Breast epithelium (tissue), 4 donors: ENCODE measurements at regions not wholly inside any gene's neighbourhood (a gene's known extent, or its start where the extent isn't known, plus 50 kb on each side); places are given as distances from the start of the nearest gene placed in this dataset.
"Not testable (repeated sequence)": the region's sequence is repeated elsewhere in the genome, so short reads cannot be mapped to it uniquely, and the experiment has no call there.

Experiments
- DNase-seq, 2 donors: peaks; one replicate each; pipeline ENCODE4 v3.0.0-alpha.2; 2019; ENCODE audit warnings: low spot score in 2 of 2
- H3K27ac ChIP-seq, 2 donors: fragments of 200-600 bp; sonication (generic) in 1 of 2; one replicate each; pipeline ENCODE4 v1.5.1; 2016 to 2019; ENCODE audit warnings: mild to moderate bottlenecking in 1 of 2
- H3K27me3 ChIP-seq, 2 donors: fragments of 200-600 bp; sonication (generic) in 1 of 2; one replicate each; pipeline versions ENCODE4 v1.5.1 to v1.6.0; 2017 to 2019; ENCODE audit warnings: control low read depth in 1 of 2, mild to moderate bottlenecking in 1 of 2
- H3K36me3 ChIP-seq: fragments of 200-600 bp; one replicate; pipeline ENCODE4 v1.5.1; 2019
- H3K4me1 ChIP-seq, 2 donors: fragments of 200-600 bp; sonication (generic); one replicate each; pipeline ENCODE4 v1.5.1; 2016 to 2019; ENCODE audit warnings: control low read depth in 1 of 2
- H3K4me3 ChIP-seq, 3 donors: fragments of 200-600 bp; sonication (generic); 1 replicate in 2 of 3; 2 replicates in 1 of 3; pipeline ENCODE4 v1.5.1; 2016 to 2019; ENCODE audit warnings: mild to moderate bottlenecking in 3 of 3, moderate library complexity in 2 of 3
- H3K9me3 ChIP-seq, 2 donors: fragments of 200-600 bp; sonication (generic) in 1 of 2; one replicate each; pipeline ENCODE4 v1.5.1; 2016 to 2019; ENCODE audit warnings: control low read depth in 1 of 2
- CTCF ChIP-seq, 3 donors: fragments of 450-650 bp; IDR thresholded peaks; one replicate each; pipeline ENCODE4 v1.5.1; 2016 to 2017; ENCODE audit warnings: antibody characterized with exemption in 3 of 3, mild to moderate bottlenecking in 3 of 3, moderate library complexity in 3 of 3
- POLR2A ChIP-seq: fragments of 450-650 bp; IDR thresholded peaks from one replicate; pipeline ENCODE4 v1.6.1; 2016; ENCODE audit warnings: antibody characterized with exemption, mild to moderate bottlenecking, moderate library complexity
- POLR2AphosphoS5 ChIP-seq, 3 donors: sonication (generic); formaldehyde crosslinking; IDR thresholded peaks; one replicate each; pipeline ENCODE4 v1.6.1; 2017; ENCODE audit warnings: antibody characterized with exemption in 3 of 3
- intact Hi-C: fragments of 100-400 bp; cut with DNase I; formaldehyde crosslinking; loops from one replicate; pipeline ENCODE4 v1.15.1; 2023; ENCODE audit warnings: low total_unique reads

- no peak for DNase-seq
- intact Hi-C loops, result no loop called here
Observed at GRCh38 chr1:219072329-219072728, 101.3 kb upstream of the LYPLAL1 start.

GRCh38 chr1:219074084-219074728 is 99.5 kb upstream of the LYPLAL1 start:
- H3K9me3 ChIP-seq, result no peaks in the 10 kb centered on the region
- intact Hi-C loops, result no loop called here
- H3K4me1 ChIP-seq, result no peaks in the 10 kb centered on the region
- H3K36me3 ChIP-seq, result no peaks in the 10 kb centered on the region
- H3K27ac ChIP-seq, result no peak overlapping the region
- H3K27me3 ChIP-seq, result no peaks in the 10 kb centered on the region
- TF ChIP-seq CTCF (IDR thresholded peaks at IDR 0.05) (no peak), POLR2A (no peak), POLR2AphosphoS5 (IDR thresholded peaks at IDR 0.05) (no peak)
- no peak overlapping the region for H3K4me3 ChIP-seq
- DNase-seq, result no peak

More at GRCh38 chr1:219072329-219072728, 101.3 kb upstream of the LYPLAL1 start:
- H3K9me3 ChIP-seq, result no peaks in the 10 kb centered on the region
- no peaks in the 10 kb centered on the region for H3K4me1 ChIP-seq
- no peak overlapping the region for H3K27ac ChIP-seq
- no peak overlapping the region for H3K4me3 ChIP-seq
- H3K27me3 ChIP-seq, result no peaks in the 10 kb centered on the region
- no peak for TF ChIP-seq CTCF (IDR thresholded peaks at IDR 0.05)
- H3K36me3 ChIP-seq, result no peaks in the 10 kb centered on the region

GRCh38 chr1:219075121-219075879 is 98.4 kb upstream of the LYPLAL1 start:
- H3K9me3 ChIP-seq, result no peaks in the 10 kb centered on the region
- TF ChIP-seq POLR2AphosphoS5 (IDR thresholded peaks at IDR 0.05), result no peak
- TF ChIP-seq POLR2A, result no peak
- no peak for TF ChIP-seq CTCF (IDR thresholded peaks at IDR 0.05)
- intact Hi-C loops, result no loop called here

GRCh38 chr1:219076326-219076937 is 97.2 kb upstream of the LYPLAL1 start:
- DNase-seq, result no peak
- no peaks in the 10 kb centered on the region for H3K9me3 ChIP-seq
- H3K27me3 ChIP-seq, result no peaks in the 10 kb centered on the region
- TF ChIP-seq POLR2A, result no peak
- TF ChIP-seq CTCF (IDR thresholded peaks at IDR 0.05), result no peak
- no peak for TF ChIP-seq POLR2AphosphoS5 (IDR thresholded peaks at IDR 0.05)
- no peak overlapping the region for H3K4me3 ChIP-seq
- no peaks in the 10 kb centered on the region for H3K4me1 ChIP-seq
- H3K36me3 ChIP-seq, result no peaks in the 10 kb centered on the region
- intact Hi-C loops, result no loop called here
- no peak overlapping the region for H3K27ac ChIP-seq

More at GRCh38 chr1:219075121-219075879, 98.4 kb upstream of the LYPLAL1 start:
- Histone ChIP-seq H3K27ac (no peak overlapping the region), H3K27me3 (no peaks in the 10 kb centered on the region), H3K4me3 (no peak overlapping the region), H3K36me3 (no peaks in the 10 kb centered on the region), H3K4me1 (no peaks in the 10 kb centered on the region)
- no peak for DNase-seq

GRCh38 chr1:219077767-219078166 is 95.9 kb upstream of the LYPLAL1 start:
- H3K9me3 ChIP-seq, intact Hi-C loops: not testable (repeated sequence)

More at GRCh38 chr1:219077767-219078166, 95.9 kb upstream of the LYPLAL1 start:
- not testable (repeated sequence) for H3K27me3 ChIP-seq, H3K4me3 ChIP-seq, H3K27ac ChIP-seq, H3K4me1 ChIP-seq, H3K36me3 ChIP-seq, DNase-seq
